ENCODE measurements at regions not wholly inside any gene's neighbourhood (a gene's known extent, or its start where the extent isn't known, plus 50 kb on each side); places are given as distances from the start of the nearest gene placed in this dataset.

- no peaks in the 10 kb centered on the region for H3K79me1 ChIP-seq (ENCODE audit: insufficient read depth, low read depth, low read length, poor library complexity, severe bottlenecking)
- no peaks in the 10 kb centered on the region for H3K23me2 ChIP-seq (ENCODE audit: insufficient read length, low read depth, low read length, poor library complexity, severe bottlenecking)
- H3K9ac ChIP-seq (ENCODE audit: extremely low read depth, insufficient read length, low read length): no peak overlapping the region
- H2BK20ac ChIP-seq (ENCODE audit: low read depth, low read length, poor library complexity, severe bottlenecking): no peak overlapping the region
- no peak overlapping the region for H3K4me2 ChIP-seq (ENCODE audit: insufficient read depth, insufficient read length, low read length)
- no peak overlapping the region for H3K27ac ChIP-seq (ENCODE audit: insufficient read length, low read depth, low read length)
- no peak overlapping the region for H3K18ac ChIP-seq (ENCODE audit: insufficient read length, low read depth, low read length)
- no peak overlapping the region for H3K4ac ChIP-seq (ENCODE audit: low read depth, low read length)
- no CpG with 5 or more reads among the region's 2 CpGs for WGBS (ENCODE audit: extremely low coverage, insufficient read length, low lambda C conversion rate)
- H2BK12ac ChIP-seq (ENCODE audit: insufficient read length, low read depth, low read length): no peak overlapping the region
- Mint-ChIP-seq H3K27me3 (ENCODE audit: low read depth) (no peaks in the 10 kb centered on the region), H3K27ac (no peak overlapping the region), H3K4me3 (no peak overlapping the region), H3K36me3 (ENCODE audit: insufficient read depth in 1 of 3, low read depth in 3 of 3) (peaks cover 0 to 9% (median 0%) of the 10 kb centered on the region in 3 experiments; a peak in 1 of 7 replicates), H3K9me3 (no peaks in the 10 kb centered on the region), H3K4me1 (peaks cover 10 to 22% of the 10 kb centered on the region in 2 experiments)
- no peak overlapping the region for H3K56ac ChIP-seq (ENCODE audit: insufficient read length, low read depth, low read length)
- H2AK5ac ChIP-seq (ENCODE audit: insufficient read length, low read length): no peak overlapping the region
- TF ChIP-seq CTCF (conservative IDR thresholded peaks at IDR 0.05): no peak
- H3K9me3 ChIP-seq (ENCODE audit: control insufficient read depth, low read depth, low read length): no peaks in the 10 kb centered on the region
- H4K91ac ChIP-seq (ENCODE audit: insufficient read length, low read depth, low read length): no peak overlapping the region
- no peak overlapping the region for H2BK15ac ChIP-seq (ENCODE audit: low read depth, low read length)
- H3K4me1 ChIP-seq (ENCODE audit: insufficient read depth, low read length): no peaks in the 10 kb centered on the region; the same call in 1 of the 2 replicates
- no peaks in the 10 kb centered on the region for H3K27me3 ChIP-seq (ENCODE audit: insufficient read depth, low read length)
- no peak overlapping the region for H3K14ac ChIP-seq (ENCODE audit: insufficient read depth, low read length)
- H2BK5ac ChIP-seq (ENCODE audit: insufficient read length, low read length): no peak overlapping the region
- no peak overlapping the region for H4K8ac ChIP-seq (replicated peaks; ENCODE audit: insufficient read length, low read depth, low read length)
- H3K23ac ChIP-seq (ENCODE audit: insufficient read length, low read depth, low read length): no peak overlapping the region
- no peak overlapping the region for H3T11ph ChIP-seq (ENCODE audit: low read length)
- H4K20me1 ChIP-seq (ENCODE audit: control insufficient read depth, insufficient read depth, insufficient read length): no peaks in the 10 kb centered on the region
- no peak overlapping the region for H4K5ac ChIP-seq (ENCODE audit: insufficient read length, low read depth, low read length)
- no peaks in the 10 kb centered on the region for H3K79me2 ChIP-seq (ENCODE audit: insufficient read depth, low read length)
- H2AFZ ChIP-seq (ENCODE audit: low read length): no peak overlapping the region
- DNase-seq: no peak
- no peak overlapping the region for H2BK120ac ChIP-seq (ENCODE audit: low read depth, low read length, poor library complexity, severe bottlenecking)
Observed at GRCh38 chr6:12481292-12481691, 191.1 kb downstream of the EDN1 start.

Data from H9 (cell line).